Vagina (tissue), 2 donors: ENCODE measurements at regions not wholly inside any gene's neighbourhood (a gene's known extent, or its start where the extent isn't known, plus 50 kb on each side); places are given as distances from the start of the nearest gene placed in this dataset.

Experiments used
- DNase-seq, 2 donors: peaks; one replicate each; pipeline ENCODE4 v3.0.0-alpha.2; 2017; ENCODE audit errors: extremely low spot score in 2 of 2
- H3K27ac ChIP-seq: fragments of 200-600 bp; sonication (generic); one replicate; pipeline ENCODE4 v1.5.1; 2019
- H3K27me3 ChIP-seq: fragments of 200-600 bp; sonication (generic); one replicate; pipeline ENCODE4 v1.5.1; 2019
- H3K36me3 ChIP-seq, 2 donors: fragments of 200-600 bp; sonication (generic); one replicate each; pipeline ENCODE4 v1.5.1; 2017 to 2019
- H3K4me1 ChIP-seq: fragments of 200-600 bp; sonication (generic); one replicate; pipeline ENCODE4 v1.5.1; 2019
- H3K4me3 ChIP-seq, 2 donors: fragments of 200-600 bp; sonication (generic); 1 replicate in 1 of 2; 2 replicates in 1 of 2; pipeline ENCODE4 v1.5.1; 2016 to 2019
- H3K9me3 ChIP-seq: fragments of 200-600 bp; sonication (generic); one replicate; pipeline ENCODE4 v1.5.1; 2019
- POLR2A ChIP-seq, 2 donors: fragments of 450-650 bp; IDR thresholded peaks; one replicate each; pipeline ENCODE4 v1.6.1; 2017; ENCODE audit warnings: antibody characterized with exemption in 2 of 2, mild to moderate bottlenecking in 2 of 2, moderate library complexity in 2 of 2
- POLR2AphosphoS5 ChIP-seq, 2 donors: sonication (generic); formaldehyde crosslinking; IDR thresholded peaks; one replicate each; pipeline ENCODE4 v1.9.0; 2017; ENCODE audit warnings: antibody characterized with exemption in 2 of 2, mild to moderate bottlenecking in 2 of 2, low read depth in 1 of 2; ENCODE audit not compliant: insufficient read depth in 1 of 2
- intact Hi-C: fragments of 100-400 bp; cut with DNase I; formaldehyde crosslinking; loops from one replicate; pipeline ENCODE4 v1.15.1; 2023
- TF ChIP-seq, protein P1 (sequence below), 3 experiments: fragments of 450-650 bp in 2 of 3; fragments of 200-600 bp in 1 of 3; sonication (generic) in 1 of 3; IDR thresholded peaks; one replicate each; pipeline ENCODE4 v1.5.1; 2017 to 2019; ENCODE audit warnings: antibody characterized with exemption in 3 of 3, mild to moderate bottlenecking in 2 of 3, moderate library complexity in 2 of 3

DNA sequence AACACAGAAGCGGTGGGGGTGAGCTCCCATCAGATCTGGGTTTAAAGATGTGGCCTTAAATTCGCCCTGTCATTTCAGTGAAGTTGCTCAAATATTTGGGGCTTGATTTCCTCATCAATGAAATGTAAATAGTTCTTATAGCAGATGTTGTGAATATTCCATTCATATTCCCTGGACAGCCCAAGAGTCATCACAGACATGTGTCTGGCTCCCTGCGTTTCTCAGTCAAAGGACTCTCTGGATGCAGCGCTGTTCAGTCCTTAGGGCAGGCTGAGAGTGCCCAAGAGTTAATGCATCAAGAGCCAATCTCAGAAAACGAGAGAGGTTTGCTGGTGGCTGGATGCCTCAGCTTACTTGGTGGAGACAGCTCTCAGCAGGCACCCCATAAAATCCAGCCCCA lies 475.5 kb upstream of the VSTM2A start:
- H3K36me3 ChIP-seq = no peaks in the 10 kb centered on the region
- TF ChIP-seq, protein P1, sequence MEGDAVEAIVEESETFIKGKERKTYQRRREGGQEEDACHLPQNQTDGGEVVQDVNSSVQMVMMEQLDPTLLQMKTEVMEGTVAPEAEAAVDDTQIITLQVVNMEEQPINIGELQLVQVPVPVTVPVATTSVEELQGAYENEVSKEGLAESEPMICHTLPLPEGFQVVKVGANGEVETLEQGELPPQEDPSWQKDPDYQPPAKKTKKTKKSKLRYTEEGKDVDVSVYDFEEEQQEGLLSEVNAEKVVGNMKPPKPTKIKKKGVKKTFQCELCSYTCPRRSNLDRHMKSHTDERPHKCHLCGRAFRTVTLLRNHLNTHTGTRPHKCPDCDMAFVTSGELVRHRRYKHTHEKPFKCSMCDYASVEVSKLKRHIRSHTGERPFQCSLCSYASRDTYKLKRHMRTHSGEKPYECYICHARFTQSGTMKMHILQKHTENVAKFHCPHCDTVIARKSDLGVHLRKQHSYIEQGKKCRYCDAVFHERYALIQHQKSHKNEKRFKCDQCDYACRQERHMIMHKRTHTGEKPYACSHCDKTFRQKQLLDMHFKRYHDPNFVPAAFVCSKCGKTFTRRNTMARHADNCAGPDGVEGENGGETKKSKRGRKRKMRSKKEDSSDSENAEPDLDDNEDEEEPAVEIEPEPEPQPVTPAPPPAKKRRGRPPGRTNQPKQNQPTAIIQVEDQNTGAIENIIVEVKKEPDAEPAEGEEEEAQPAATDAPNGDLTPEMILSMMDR (IDR thresholded peaks at IDR 0.05) = no peak
- TF ChIP-seq POLR2A (IDR thresholded peaks at IDR 0.05) = no peak
- TF ChIP-seq POLR2AphosphoS5 (IDR thresholded peaks at IDR 0.05; ENCODE audit: insufficient read depth in 1 of 2, low read depth in 1 of 2) = no peak
- no peak overlapping the region for H3K27ac ChIP-seq
- no peak overlapping the region for H3K4me3 ChIP-seq
- H3K9me3 ChIP-seq = no peaks in the 10 kb centered on the region
- H3K4me1 ChIP-seq = no peaks in the 10 kb centered on the region
- no peak for DNase-seq
- intact Hi-C loops = no loop called here
- no peaks in the 10 kb centered on the region for H3K27me3 ChIP-seq

DNA sequence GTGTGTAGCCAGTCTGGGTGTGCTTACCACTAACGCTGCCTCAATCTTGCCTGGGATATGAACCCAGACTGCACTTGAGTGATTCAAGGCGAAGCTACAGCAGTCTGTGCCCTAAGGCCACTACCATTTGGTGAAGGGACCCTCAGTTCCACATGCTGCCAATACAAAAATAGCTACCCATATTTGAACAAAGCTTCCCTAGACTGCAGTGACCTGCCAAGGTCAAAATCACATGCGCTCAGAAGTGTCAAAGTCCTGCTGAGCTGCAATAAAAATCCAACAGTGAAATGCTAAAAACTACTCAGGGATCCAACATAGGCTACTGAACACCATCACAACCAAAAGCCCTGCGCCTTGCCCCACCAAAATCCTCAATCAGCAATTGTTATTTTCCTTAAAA lies 472.3 kb upstream of the VSTM2A start:
- Histone ChIP-seq H3K27me3 (no peaks in the 10 kb centered on the region), H3K9me3 (no peaks in the 10 kb centered on the region), H3K4me3 (no peak overlapping the region), H3K36me3 (no peaks in the 10 kb centered on the region), H3K4me1 (no peaks in the 10 kb centered on the region), H3K27ac (no peak overlapping the region)
- no peak for DNase-seq
- intact Hi-C loops = no loop called here
- TF ChIP-seq POLR2A (IDR thresholded peaks at IDR 0.05) (no peak), POLR2AphosphoS5 (IDR thresholded peaks at IDR 0.05; ENCODE audit: insufficient read depth in 1 of 2, low read depth in 1 of 2) (no peak)
- TF ChIP-seq, protein P1 (IDR thresholded peaks at IDR 0.05) = no peak

DNA sequence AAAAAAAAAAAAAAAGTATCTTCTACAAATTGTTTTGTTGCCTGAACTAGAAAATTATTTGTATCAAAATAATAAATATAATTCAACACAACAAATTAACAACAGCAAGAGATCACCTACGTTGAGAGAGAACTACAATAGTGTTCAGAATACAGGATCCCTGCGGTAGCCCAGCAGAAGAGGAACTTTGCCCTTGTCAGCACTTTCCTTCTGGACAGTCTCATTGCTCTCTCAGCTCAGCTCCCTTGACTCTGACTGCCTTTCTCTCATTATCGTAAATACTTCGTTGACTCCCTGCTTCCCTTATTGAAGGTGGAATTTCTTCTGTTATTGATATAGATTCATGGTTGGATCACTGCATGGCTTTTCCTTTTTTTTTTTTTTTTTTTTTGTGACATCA lies 469.5 kb upstream of the VSTM2A start:
- TF ChIP-seq, protein P1 (IDR thresholded peaks at IDR 0.05) = no peak
- TF ChIP-seq POLR2AphosphoS5 (IDR thresholded peaks at IDR 0.05; ENCODE audit: insufficient read depth in 1 of 2, low read depth in 1 of 2) (no peak), POLR2A (IDR thresholded peaks at IDR 0.05) (no peak)
- DNase-seq = no peak
- H3K36me3 ChIP-seq = no peaks in the 10 kb centered on the region
- no peaks in the 10 kb centered on the region for H3K4me1 ChIP-seq
- intact Hi-C loops = no loop called here
- no peaks in the 10 kb centered on the region for H3K9me3 ChIP-seq
- H3K4me3 ChIP-seq = no peak overlapping the region
- no peaks in the 10 kb centered on the region for H3K27me3 ChIP-seq
- no peak overlapping the region for H3K27ac ChIP-seq

DNA sequence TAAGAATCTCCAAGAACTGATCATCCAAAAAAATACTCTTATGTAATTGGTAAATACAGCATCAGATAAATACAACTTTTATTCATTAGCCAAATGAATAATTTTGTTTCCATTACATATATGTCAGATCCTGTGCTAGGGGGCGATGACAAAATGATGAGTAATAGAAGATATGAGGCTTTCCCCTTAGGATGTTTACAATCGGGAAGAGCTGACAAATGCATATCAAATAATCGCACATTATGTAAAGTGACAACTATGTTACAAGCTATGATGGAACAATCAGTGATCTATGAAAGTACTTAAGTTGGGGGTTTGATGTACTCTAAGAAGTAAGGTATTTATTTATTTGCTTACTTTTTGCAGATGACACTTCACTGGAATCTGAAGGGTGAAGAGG lies 465.6 kb upstream of the VSTM2A start:
- no peaks in the 10 kb centered on the region for H3K9me3 ChIP-seq
- no peak for DNase-seq
- intact Hi-C loops = no loop called here
- TF ChIP-seq POLR2AphosphoS5 (IDR thresholded peaks at IDR 0.05; ENCODE audit: insufficient read depth in 1 of 2, low read depth in 1 of 2) (no peak), POLR2A (IDR thresholded peaks at IDR 0.05) (no peak)
- TF ChIP-seq, protein P1 (IDR thresholded peaks at IDR 0.05) = no peak
- no peaks in the 10 kb centered on the region for H3K27me3 ChIP-seq
- H3K4me3 ChIP-seq = no peak overlapping the region
- H3K27ac ChIP-seq = no peak overlapping the region
- H3K36me3 ChIP-seq = no peaks in the 10 kb centered on the region
- no peaks in the 10 kb centered on the region for H3K4me1 ChIP-seq

DNA sequence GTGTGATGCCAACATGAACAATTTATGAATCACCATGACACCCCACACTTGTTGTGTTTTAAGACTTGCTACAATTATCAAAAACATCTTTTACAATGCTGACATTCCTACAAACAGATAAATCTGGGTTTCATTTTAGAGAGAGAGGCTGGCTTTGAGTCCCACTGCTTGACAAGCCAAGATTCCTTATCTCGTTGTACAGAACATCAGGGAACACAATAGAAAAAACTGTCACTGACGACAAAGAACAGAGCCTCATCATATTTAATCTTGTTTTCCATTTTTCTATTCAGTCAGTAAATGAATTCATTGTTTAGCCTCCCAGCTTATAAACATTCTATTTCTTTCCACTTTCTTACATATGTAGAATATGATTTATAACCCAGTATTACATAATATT lies 461.6 kb upstream of the VSTM2A start:
- Histone ChIP-seq H3K36me3 (no peaks in the 10 kb centered on the region), H3K9me3 (no peaks in the 10 kb centered on the region), H3K27me3 (no peaks in the 10 kb centered on the region), H3K4me3 (no peak overlapping the region), H3K27ac (no peak overlapping the region), H3K4me1 (no peaks in the 10 kb centered on the region)
- intact Hi-C loops = no loop called here
- no peak for DNase-seq
- no peak for TF ChIP-seq POLR2AphosphoS5 (IDR thresholded peaks at IDR 0.05; ENCODE audit: insufficient read depth in 1 of 2, low read depth in 1 of 2)
- TF ChIP-seq, protein P1 (IDR thresholded peaks at IDR 0.05) = no peak
- no peak for TF ChIP-seq POLR2A (IDR thresholded peaks at IDR 0.05)
